Bronchial epithelial cell (primary cell): ENCODE measurements at regions not wholly inside any gene's neighbourhood (a gene's known extent, or its start where the extent isn't known, plus 50 kb on each side); places are given as distances from the start of the nearest gene placed in this dataset.

Source experiments
- DNase-seq: peaks from one replicate; pipeline ENCODE4 v3.0.0-alpha.2; 2010; ENCODE audit warnings: low read depth
- FAIRE-seq: peaks from 2 replicates; lab custom pipeline; 2011; peaks lifted over from hg19 to GRCh38; lab: Jason Lieb, UNC
- H3K27me3 ChIP-seq: 2 replicates; pipeline ENCODE4 v1.5.1; 2011; ENCODE audit warnings: low read length; ENCODE audit not compliant: control insufficient read depth, insufficient read depth
- H3K36me3 ChIP-seq: 2 replicates; pipeline ENCODE4 v1.5.1; 2011; ENCODE audit warnings: low read length; ENCODE audit not compliant: control insufficient read depth, insufficient read depth
- H3K4me3 ChIP-seq: 2 replicates; pipeline ENCODE4 v1.5.1; 2011; ENCODE audit warnings: mild to moderate bottlenecking, low read depth, low read length, control low read depth
- CTCF ChIP-seq: IDR thresholded peaks from 2 replicates; pipeline ENCODE4 v1.5.1; 2011; ENCODE audit warnings: mild to moderate bottlenecking, moderate library complexity, low read length, control low read depth, inconsistent platforms; ENCODE audit not compliant: insufficient read depth, severe bottlenecking

GRCh38 chr2:216260629-216261028, 111.7 kb downstream of the MARCHF4 start:
- DNase-seq: no peak
- H3K27me3 ChIP-seq: no peaks in the 10 kb centered on the region
- H3K4me3 ChIP-seq: no peak overlapping the region
- TF ChIP-seq CTCF: no peak
- no peaks in the 10 kb centered on the region for H3K36me3 ChIP-seq
- peak; percentile 28 for FAIRE-seq

GRCh38 chr2:216259081-216259480, 113.2 kb downstream of the MARCHF4 start:
- DNase-seq (no peak), FAIRE-seq (no peak)
- Histone ChIP-seq H3K36me3 (no peaks in the 10 kb centered on the region), H3K27me3 (no peaks in the 10 kb centered on the region), H3K4me3 (no peak overlapping the region)
- TF ChIP-seq CTCF: no peak

GRCh38 chr2:216257089-216257488, 115.2 kb downstream of the MARCHF4 start:
- H3K36me3 ChIP-seq: no peaks in the 10 kb centered on the region
- FAIRE-seq (no peak), DNase-seq (no peak)
- no peak overlapping the region for H3K4me3 ChIP-seq
- H3K27me3 ChIP-seq: no peaks in the 10 kb centered on the region
- TF ChIP-seq CTCF: no peak
